ENCODE measurements at regions not wholly inside any gene's neighbourhood (a gene's known extent, or its start where the extent isn't known, plus 50 kb on each side); places are given as distances from the start of the nearest gene placed in this dataset.

GRCh38 chr6:22519237-22519636 is 50.1 kb upstream of the HDGFL1 start:
- TF ChIP-seq POLR2A (IDR thresholded peaks at IDR 0.05; ENCODE audit: low read length) (no peak), GATA1 (IDR thresholded peaks at IDR 0.05; ENCODE audit: low read depth, low read length) (no peak)

Data from erythroblast (primary cell).